CD4-positive, alpha-beta T cell treated with Interleukin-17A for 4 hours (primary cell): ENCODE measurements at regions not wholly inside any gene's neighbourhood (a gene's known extent, or its start where the extent isn't known, plus 50 kb on each side); places are given as distances from the start of the nearest gene placed in this dataset.
"Not testable (repeated sequence)": the region's sequence is repeated elsewhere in the genome, so short reads cannot be mapped to it uniquely, and the experiment has no call there.

Source experiments
- DNase-seq: peaks from one replicate; pipeline ENCODE4 v3.0.0-alpha.2; 2020; ENCODE audit warnings: mixed read lengths

GRCh38 chrX:77003956-77004355 lies 443.2 kb upstream of the FGF16 start:
- DNase-seq: no peak

DNA sequence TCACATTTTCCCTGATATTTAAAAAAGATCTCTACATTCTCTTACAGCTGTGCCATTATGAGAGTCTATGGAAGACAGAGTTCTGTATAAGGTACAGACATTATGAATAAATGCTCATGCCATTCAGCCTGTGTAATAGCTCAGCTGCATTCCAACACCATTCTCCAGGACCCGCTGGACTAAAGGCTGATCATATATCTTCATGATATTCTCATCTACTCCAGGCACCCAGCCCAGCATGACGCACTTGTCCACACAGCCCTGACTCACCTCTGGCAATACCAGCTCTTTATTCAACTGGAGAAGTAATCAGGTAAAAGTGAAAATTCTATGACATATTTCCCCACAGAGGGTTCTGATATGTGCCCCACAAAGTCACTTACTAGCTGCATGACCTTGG lies 437.5 kb upstream of the FGF16 start:
- DNase-seq: no peak

DNA sequence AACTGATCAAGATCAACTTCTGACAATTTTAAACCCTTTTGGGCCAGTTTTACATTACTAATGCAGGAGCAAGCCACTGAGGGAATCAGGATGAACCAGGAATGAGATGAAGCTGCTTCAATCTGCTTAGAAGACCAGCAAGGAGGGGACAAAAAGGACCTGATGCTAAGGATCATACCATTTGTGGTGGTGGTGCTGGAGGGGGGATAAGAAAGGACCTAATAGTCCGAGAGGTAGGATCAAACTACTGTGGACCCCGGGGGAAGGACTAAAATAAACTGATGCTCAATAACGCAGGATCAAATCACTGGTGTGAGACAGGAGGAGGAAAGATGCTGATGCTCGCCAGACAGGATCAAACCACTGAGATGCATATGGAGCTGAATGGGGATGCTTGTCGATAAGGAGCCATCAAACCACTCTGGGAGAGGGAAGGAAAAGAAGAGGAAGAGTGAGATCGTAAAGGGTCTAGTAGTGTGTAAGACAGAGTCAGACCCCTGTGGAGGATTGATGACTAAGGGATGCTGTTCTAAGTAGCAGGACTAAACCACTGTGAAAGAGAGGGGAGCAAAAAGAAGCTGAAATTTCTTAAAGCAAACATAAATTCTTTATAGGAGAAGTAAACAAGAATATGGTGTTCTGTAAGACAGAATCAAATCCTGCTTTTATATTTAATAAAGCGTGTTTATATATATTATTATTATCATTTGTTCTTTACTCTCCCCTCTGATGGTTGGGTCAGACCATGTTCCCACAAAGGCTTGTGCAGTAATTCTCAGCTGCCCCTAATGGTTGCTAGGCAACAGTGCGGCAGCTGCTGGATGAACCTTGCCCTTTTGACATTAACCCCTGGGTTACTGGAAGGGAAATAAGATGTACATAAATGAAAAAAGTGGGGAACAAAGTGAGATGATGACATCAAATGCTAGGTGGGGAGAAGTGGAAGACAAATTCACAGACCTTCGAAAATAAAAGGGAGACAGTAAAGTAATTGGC lies 432.5 kb upstream of the FGF16 start:
- no peak for DNase-seq

DNA sequence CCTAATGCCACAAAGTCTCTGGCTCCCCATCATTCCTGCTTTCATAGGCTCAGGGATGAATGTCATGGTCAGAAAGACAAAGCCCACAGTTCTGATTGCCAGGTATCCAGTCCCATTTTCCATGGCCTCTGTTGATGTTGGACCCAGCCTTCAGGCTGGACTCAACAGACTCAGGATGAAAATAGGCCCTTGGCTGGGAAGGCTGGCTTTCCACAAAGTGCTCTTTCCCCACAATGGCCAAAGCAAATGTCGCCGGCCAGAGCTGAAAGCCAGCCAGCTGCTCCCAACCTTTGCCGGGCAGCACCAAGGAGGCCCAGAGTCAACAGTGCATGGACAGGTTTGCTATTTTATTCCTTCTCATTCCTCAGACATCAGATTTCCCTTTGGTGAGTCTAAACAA lies 430.1 kb upstream of the FGF16 start:
- no peak for DNase-seq

DNA sequence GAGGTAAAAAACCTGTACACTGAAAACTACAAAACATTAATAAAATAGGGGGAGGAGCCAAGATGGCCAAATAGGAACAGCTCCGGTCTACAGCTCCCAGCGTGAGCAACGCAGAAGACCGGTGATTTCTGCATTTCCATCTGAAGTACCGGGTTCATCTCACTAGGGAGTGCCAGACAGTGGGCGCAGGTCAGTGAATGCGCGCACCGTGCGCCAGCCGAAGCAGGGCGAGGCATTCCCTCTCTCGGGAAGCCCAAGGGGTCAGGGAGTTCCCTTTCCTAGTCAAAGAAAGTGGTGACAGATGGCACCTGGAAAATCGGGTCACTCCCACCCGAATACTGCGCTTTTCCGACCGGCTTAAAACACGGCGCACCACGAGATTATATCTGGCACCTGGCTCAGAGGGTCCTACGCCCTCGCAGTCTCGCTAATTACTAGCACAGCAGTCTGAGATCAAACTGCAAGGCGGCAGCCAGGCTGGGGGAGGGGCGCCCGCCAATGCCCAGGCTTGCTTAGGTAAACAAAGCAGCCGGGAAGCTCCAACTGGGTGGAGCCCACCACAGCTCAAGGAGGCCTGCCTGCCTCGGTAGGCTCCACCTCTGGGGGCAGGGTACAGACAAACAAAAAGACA lies 400.9 kb upstream of the FGF16 start:
- not testable (repeated sequence) for DNase-seq

DNA sequence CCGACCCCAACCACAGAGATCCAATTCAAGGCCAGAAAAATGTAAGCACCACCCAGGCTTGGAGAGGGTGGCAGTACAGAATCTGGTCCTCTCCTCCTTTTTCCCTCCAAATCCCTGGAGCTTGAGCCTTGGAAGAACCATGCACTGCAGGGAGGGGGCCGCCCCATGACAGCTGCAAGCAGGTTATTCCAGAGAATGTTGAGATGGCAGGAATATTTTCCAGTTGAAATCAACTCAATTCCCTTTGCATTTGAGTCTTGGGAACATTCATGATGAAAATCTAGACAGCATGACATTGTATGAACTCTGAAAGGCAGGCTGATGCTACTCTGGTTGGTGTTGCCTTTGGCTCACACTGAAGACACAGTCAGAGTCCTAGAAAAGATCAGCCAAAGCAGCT lies 386.6 kb upstream of the FGF16 start:
- DNase-seq: no peak

GRCh38 chrX:77061022-77061421 lies 386.2 kb upstream of the FGF16 start:
- no peak for DNase-seq

GRCh38 chrX:77061545-77061944 lies 385.6 kb upstream of the FGF16 start:
- DNase-seq: no peak

- DNase-seq: no peak
Measured at GRCh38 chrX:77065896-77066295, 381.3 kb upstream of the FGF16 start.

- DNase-seq: no peak
Measured at GRCh38 chrX:77070202-77070918, 376.8 kb upstream of the FGF16 start.

GRCh38 chrX:77076896-77077295 lies 370.3 kb upstream of the FGF16 start:
- no peak for DNase-seq

GRCh38 chrX:77081237-77081636 lies 366.0 kb upstream of the FGF16 start:
- not testable (repeated sequence) for DNase-seq

GRCh38 chrX:77085372-77085771 lies 361.8 kb upstream of the FGF16 start:
- DNase-seq: no peak

DNA sequence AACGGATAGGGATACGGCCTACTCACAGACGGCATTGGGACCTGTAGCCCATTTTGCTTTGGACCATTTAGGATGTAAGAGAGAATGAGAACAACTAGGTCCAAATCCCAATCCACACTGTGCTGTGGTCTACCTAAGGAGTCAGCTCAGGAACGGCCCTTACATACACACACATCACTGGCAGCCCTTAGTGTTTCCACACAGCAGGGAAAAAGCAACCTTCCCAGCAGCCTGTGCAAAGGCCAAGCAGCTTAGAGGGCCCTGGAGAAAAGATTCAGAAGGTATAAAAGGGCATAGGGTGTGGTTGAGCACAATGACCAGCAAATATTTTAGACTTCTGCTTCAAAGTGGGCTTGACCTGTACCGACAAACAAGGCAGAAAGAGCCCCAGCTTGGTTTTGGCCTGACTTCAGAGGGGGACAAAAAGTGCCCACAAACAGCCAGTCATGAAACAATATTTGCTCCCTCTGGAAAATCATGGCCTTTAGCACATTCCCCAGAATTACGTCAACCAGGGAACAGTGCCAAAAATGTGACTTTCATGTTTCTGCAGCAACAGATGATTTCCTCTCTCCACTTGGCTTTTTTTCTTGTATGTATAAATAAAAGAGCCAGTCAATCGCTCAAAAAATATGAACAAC lies 359.5 kb upstream of the FGF16 start:
- DNase-seq: no peak

DNA sequence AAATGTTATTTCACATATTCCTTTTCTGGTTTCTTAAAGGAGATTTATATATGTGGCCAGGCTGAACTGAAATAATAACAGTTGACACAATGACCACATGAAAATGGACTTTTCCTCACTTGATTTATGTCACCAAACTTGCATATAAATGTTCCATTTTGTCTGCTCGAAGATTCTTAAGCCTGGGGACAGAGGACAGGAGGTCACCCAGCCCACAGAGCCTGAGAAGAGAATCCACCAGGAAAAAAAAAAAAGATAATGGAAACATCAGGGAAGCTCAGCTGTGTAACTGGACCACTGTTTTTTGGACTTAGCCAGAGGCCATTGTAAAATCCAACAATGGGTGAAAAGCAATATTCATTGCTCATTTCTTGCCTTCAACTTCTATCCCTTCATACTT lies 359.0 kb upstream of the FGF16 start:
- no peak for DNase-seq

DNA sequence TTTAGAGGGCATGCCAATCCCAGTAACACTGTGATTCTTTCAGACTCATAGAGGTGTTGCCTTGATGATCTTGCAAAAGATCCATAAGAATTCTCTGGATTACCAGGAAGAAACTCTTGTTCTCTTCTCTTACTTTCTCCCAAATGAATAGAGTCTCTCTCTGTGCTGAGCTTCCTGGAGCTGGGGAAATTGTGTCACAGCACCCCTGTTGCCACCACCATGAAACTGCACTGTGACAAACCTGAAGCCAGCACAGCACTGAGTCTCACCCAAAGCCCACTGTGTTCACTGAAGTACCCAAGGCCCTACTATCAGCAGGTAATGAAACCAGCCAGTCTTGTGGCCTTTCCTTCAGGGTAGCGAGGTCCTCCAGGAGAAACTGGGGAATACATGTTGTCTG lies 332.7 kb upstream of the FGF16 start:
- DNase-seq: no peak

DNA sequence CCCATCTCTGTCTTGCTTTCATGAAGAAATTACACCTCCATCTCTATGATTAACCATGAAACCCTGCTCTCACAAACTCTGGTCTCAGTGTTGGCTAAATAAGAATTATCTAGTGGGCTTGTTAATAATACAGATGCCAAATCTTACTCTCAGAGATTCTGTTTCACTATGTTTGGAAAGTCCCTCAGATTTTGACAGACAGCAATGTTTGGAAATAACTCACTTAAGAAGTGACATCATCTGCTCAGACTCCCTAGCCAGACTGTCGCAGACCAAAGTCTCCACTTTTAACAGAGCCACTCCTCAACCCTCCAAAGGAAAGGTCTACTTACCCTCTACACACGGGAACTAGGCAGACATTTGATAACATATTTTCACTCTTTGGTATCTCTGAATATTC lies 328.5 kb upstream of the FGF16 start:
- no peak for DNase-seq

DNA sequence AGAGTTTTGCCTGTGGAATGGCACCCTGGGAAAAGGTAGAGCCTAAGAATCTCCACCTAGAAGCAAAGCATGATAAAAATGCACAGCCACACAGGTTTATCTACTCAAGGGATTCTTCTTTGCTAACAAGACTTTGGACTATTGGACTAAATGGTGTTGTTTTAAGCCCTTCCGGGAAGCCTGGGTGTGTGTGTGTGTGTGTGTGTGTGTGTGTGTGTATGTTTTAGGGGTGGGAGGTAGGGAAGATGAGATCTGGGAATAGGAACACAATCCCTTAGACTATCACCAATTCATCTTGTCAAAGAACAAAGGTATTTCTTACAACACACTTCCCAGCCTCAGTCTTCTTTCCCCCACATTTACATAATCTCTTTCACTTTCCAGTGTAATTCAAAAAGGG lies 327.5 kb upstream of the FGF16 start:
- no peak for DNase-seq

- not testable (repeated sequence) for DNase-seq
Measured at GRCh38 chrX:77123917-77124316, 323.3 kb upstream of the FGF16 start.

- DNase-seq: not testable (repeated sequence)
Measured at GRCh38 chrX:77127571-77127970, 319.6 kb upstream of the FGF16 start.

GRCh38 chrX:77143907-77144306 lies 303.3 kb upstream of the FGF16 start:
- DNase-seq: no peak

GRCh38 chrX:77160301-77160700 lies 286.9 kb upstream of the FGF16 start:
- peak; percentile 27 for DNase-seq

GRCh38 chrX:77162777-77163176 lies 284.4 kb upstream of the FGF16 start:
- no peak for DNase-seq
